Mesodermal cell (in vitro differentiated cells): ENCODE measurements at regions not wholly inside any gene's neighbourhood (a gene's known extent, or its start where the extent isn't known, plus 50 kb on each side); places are given as distances from the start of the nearest gene placed in this dataset.
"Not testable (repeated sequence)": the region's sequence is repeated elsewhere in the genome, so short reads cannot be mapped to it uniquely, and the experiment has no call there.

ENCODE experiments used
- H3K27ac ChIP-seq: 2 replicates; pipeline ENCODE4 v1.7.0; 2013; ENCODE audit warnings: mild to moderate bottlenecking, low read depth, low read length, moderate library complexity; ENCODE audit not compliant: severe bottlenecking
- H3K36me3 ChIP-seq: 2 replicates; pipeline ENCODE4 v1.7.1; 2013; ENCODE audit warnings: mild to moderate bottlenecking, low read length, moderate library complexity; ENCODE audit not compliant: control insufficient read depth, insufficient read depth
- H3K4me1 ChIP-seq: one replicate; pipeline ENCODE4 v1.7.1; 2013; ENCODE audit warnings: mild to moderate bottlenecking, low read length; ENCODE audit not compliant: insufficient read depth, control insufficient read depth, poor library complexity, severe bottlenecking
- H3K4me3 ChIP-seq: 2 replicates; pipeline ENCODE4 v1.7.0; 2013; ENCODE audit warnings: low read length, control low read depth, mild to moderate bottlenecking; ENCODE audit not compliant: insufficient read depth, poor library complexity, severe bottlenecking; ENCODE audit errors: extremely low read depth
- H3K9me3 ChIP-seq: 2 replicates; pipeline ENCODE4 v1.7.1; 2013; ENCODE audit warnings: mild to moderate bottlenecking, low read length, moderate library complexity; ENCODE audit not compliant: control insufficient read depth
- WGBS, 2 experiments: methylation state at CpG; one replicate each; pipeline ENCODE4 v1.1.5; 2013; ENCODE audit warnings: missing lambda C conversion rate in 2 of 2; ENCODE audit not compliant: insufficient coverage in 2 of 2; 5-methylcytosine and 5-hydroxymethylcytosine counted together

DNA sequence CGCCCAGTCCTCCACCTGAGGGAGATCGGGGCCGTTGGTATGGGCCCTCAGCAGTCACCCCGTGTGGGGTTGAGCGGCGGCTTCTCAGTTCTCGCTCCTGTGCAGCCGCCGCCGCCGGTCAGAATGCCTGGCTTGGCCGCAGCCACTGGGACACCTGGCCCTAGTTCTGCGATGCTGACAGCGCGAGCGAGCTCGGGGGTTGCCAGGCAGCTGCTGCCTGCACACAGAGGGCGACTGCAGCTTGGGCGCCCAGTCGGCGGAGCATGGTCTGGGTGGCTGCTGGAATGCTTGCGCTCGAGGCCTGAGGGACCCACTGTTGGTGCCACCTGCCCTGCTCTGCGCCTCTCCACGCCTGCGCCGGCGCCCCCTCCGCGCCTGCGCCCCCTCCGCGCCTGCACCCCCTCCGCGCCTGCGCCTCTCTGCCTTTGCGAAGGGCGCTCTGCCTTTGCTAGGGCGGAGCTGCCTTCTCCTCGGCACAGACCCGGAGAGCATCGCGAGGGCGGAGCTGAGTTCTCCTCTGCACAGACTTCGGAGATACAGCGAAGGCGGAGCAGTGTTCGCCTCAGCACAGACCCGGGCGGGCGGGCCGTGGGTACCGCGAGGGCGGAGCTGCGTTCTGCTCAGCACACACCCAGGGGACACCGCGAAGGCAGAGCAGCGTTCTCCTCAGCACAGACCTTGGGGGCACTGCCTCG is 1648.3 kb downstream of the SPATA31A7 start:
- 0 to 1% methylated on average over 31 to 43 of the region's 60 CpGs for WGBS, 2 experiments
- not testable (repeated sequence) for H3K27ac ChIP-seq, H3K4me1 ChIP-seq, H3K36me3 ChIP-seq, H3K9me3 ChIP-seq
- peak overlapping the region; percentile 34 for H3K4me3 ChIP-seq

DNA sequence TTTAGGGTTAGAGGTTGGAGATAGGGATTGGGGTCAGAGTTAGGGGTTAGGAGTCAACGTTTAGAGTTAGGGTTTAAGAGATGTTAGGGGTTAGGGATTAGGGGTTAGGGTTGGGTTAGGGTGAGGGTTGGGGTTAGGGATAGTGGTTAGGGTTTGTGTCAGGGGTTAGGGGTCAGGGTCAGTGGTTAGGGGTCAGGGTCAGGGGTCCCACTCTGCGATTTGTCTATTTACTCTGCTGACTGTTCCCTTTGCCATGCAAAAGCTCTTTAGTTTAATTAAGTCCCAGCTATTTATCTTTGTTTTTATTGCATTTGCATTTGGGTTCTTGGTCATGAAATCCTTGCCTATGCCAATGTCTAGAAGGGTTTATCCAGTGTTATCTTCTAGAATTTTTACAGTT is 1649.3 kb downstream of the SPATA31A7 start:
- no CpG with 5 or more reads among the region's 2 CpGs for WGBS, 2 experiments
- H3K4me1 ChIP-seq, H3K36me3 ChIP-seq, H3K9me3 ChIP-seq, H3K4me3 ChIP-seq, H3K27ac ChIP-seq: not testable (repeated sequence)

DNA sequence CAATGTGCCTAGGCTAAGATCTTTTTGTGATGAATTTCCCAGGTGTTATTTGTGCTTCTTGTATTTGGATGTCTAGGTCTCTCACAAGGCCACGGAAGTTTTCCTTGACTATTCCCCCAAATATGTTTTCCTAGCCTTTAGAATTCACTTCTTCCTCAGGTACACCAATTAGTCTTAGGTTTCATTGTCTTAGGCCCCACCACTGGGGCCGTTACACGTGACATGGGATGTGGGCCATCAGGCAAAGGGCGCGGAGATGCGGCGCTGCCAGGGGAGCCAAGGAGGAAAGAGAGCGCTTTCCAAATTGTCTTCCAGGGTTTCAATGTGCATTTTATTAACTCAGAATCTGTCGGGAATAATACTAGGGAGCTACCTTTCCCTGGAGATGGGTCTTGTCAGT is 1653.3 kb downstream of the SPATA31A7 start:
- not testable (repeated sequence) for H3K4me3 ChIP-seq, H3K9me3 ChIP-seq, H3K4me1 ChIP-seq, H3K36me3 ChIP-seq, H3K27ac ChIP-seq
- 22 to 37% methylated on average over 7 to 8 of the region's 9 CpGs for WGBS, 2 experiments

DNA sequence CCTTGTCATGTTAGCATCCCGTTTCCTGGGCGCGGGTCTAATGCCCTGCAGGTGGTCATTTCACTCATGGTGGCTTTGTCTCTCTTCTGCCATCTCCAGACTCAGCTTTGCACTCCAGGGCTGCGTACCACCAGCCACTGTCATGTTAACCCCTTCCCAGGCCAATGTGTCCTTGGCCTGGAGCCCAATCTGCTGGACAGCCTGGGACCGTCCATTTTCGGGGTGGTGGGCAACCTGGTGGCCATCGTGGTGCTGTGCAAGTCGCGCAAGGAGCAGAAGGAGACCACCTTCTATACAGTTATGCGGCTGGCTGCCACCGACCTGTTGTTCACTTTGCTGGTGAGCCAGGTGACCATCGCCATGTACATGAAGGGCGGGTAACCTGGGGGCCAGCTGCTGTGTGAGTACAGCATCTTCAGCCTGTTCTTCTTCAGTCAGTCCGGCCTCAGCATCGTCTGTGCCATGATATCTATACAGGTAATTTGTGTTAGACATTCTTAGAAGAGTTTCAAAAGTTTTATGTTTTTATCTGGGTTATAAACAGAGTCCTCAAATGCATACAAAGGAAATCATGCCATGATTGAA is 1654.0 kb downstream of the SPATA31A7 start:
- 0 to 33% methylated on average over 1 to 3 of the region's 15 CpGs for WGBS, 2 experiments
- not testable (repeated sequence) for H3K27ac ChIP-seq, H3K9me3 ChIP-seq, H3K36me3 ChIP-seq, H3K4me1 ChIP-seq, H3K4me3 ChIP-seq

DNA sequence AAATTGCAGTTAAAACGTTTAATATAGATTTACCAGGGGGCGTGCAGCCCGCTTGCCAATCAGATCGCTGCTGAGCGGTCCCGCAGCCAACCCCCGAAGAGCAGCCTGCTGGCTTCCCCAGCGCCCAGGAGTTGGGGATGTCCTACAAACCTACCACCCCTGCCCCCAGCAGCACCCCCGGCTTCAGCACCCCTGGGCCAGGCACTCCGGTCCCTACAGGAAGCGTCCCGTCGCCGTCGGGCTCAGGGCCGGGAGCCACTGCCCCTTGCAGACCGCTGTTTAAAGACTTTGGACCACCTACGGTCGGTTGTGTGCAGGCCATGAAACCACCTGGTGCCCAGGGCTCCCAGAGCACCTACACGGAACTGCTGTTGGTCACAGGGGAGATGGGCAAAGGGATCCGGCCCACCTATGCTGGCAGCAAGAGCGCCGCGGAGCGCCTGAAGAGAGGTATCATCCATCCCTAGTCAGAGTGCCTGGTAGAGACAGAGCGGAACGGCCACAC is 1654.9 kb downstream of the SPATA31A7 start:
- H3K4me1 ChIP-seq, H3K4me3 ChIP-seq, H3K36me3 ChIP-seq, H3K27ac ChIP-seq, H3K9me3 ChIP-seq: not testable (repeated sequence)
- 13 to 67% methylated on average over 9 to 10 of the region's 27 CpGs for WGBS, 2 experiments

DNA sequence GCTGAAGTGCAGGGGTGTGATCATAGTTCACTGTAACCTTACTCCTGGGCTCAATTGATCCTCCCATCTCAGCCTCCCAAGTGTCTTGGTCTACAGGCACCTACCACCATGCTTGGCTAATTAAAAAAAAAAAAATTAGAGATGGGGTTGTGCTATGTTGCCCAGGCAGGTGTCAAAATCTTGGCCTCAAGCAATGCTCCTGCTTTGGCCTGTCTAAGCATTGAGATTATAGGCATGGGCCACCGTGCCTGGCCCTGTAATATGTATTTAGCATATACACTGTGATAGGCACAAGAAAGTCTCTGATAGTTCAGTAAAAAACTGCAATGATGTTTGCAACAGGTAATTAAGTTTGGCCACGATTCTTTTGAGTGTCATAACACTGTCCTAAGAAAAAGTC is 1658.4 kb downstream of the SPATA31A7 start:
- not testable (repeated sequence) for H3K27ac ChIP-seq, H3K36me3 ChIP-seq, H3K9me3 ChIP-seq, H3K4me1 ChIP-seq, H3K4me3 ChIP-seq
- WGBS, 2 experiments, result no CpG with 5 or more reads among the region's 2 CpGs

DNA sequence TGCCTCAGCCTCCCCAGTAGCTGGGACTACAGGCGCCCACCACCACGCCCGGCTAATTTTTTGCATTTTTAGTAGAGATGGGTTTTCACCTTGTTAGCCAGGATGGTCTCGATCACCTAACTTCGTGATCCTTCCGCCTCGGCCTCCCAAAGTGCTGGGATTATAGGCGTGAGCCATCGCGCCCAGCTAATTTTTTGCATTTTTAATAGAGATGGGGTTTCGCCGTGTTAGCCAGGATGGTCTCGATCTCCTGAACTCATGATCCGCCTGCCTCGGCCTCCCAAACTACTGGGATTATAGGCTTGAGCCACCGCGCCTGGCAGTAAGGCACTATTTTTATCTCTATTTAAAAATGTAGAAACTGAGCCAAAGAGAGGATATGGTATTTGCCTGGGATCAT is 1660.2 kb downstream of the SPATA31A7 start:
- H3K9me3 ChIP-seq, H3K4me3 ChIP-seq, H3K4me1 ChIP-seq, H3K27ac ChIP-seq, H3K36me3 ChIP-seq: not testable (repeated sequence)
- WGBS, 2 experiments, result 78 to 88% methylated on average over 9 to 12 of the region's 17 CpGs

DNA sequence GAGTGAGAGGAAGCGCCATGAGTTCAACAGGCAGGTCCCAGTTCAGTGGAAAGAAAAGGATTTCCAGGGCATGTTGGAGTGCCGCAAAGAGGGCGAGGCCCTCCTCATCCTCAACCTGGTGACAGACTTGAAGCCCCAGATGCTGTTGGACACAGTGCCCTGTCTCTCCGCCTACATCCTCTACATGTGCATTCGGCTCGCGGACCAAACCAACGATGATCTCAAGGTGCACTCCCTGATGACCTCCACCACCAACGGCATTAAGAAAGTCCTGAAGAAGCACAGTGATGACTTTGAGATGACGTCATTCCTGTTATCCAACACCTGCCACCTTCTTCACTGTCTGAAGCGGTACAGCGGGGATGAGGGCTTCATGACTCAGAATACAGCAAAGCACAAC is 1667.4 kb downstream of the SPATA31A7 start:
- WGBS, 2 experiments, result 92 to 100% methylated on average over 1 to 5 of the region's 12 CpGs
- H3K36me3 ChIP-seq, H3K9me3 ChIP-seq, H3K4me3 ChIP-seq, H3K27ac ChIP-seq, H3K4me1 ChIP-seq: not testable (repeated sequence)

DNA sequence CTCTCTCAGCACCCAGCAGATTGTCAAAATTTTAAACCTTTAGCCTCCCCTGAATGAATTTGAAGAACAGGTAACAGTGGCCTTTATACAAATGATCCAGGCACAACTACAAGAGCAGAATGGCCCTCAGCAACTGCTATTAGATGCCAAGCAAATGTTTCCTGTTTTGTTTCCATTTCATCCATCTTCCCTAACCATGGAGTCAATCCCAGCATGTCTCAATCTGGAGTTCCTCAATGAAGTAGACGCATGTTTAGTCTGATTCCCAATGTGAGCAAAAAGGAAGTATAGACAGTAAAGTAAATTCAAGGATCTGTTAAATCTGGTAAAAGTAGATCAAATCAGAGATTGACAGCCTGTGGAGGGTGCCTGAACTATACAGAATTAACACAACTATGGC is 1668.4 kb downstream of the SPATA31A7 start:
- not testable (repeated sequence) for H3K4me1 ChIP-seq, H3K36me3 ChIP-seq, H3K27ac ChIP-seq, H3K9me3 ChIP-seq, H3K4me3 ChIP-seq
- no CpG with 5 or more reads among the region's 1 CpG for WGBS, 2 experiments

DNA sequence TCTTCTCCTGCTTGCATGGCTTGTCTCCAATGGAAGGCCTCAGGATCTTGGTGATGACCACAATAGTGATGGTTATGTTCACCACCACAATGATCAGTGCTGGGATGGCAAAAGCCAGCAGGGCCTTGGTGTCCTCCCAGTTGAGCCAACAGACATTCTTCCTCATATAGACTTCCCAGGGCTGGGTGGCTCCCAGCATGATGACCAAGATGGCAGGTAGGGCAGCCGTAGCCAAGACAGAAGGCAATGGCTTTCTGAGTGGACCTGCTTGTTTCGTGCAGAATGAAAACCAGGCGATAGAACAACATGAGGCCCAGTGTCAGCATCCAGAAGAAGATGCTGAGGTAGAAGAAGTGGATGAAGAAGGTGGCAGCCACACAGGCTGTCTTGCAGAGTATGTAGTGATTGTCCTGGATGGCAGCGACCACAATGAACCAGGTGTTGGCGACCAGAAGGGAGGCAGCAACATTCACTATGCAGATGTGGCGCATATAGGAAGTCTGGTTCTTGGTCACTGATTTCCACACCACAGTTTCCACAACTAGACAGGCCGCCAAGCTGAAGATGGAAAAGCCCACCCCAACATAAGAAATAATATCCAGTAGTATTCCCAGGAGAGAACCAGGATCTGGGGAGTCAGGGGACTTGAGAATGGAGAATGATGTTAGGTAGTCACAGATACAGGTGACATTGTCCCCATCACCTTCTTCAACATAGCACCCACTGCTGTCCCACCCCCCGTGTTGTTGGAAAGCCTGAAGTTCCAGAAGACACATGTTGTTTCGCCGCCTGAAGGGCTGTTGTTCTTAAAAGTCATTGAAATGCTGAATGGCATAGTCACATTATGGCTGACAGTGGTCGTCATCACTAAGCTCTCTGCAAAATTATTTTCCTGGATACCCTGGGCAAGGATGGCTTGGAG is 1671.4 kb downstream of the SPATA31A7 start:
- not testable (repeated sequence) for H3K4me3 ChIP-seq, H3K4me1 ChIP-seq, H3K36me3 ChIP-seq, H3K27ac ChIP-seq, H3K9me3 ChIP-seq
- 71 to 76% methylated on average over 9 of the region's 11 CpGs for WGBS, 2 experiments

DNA sequence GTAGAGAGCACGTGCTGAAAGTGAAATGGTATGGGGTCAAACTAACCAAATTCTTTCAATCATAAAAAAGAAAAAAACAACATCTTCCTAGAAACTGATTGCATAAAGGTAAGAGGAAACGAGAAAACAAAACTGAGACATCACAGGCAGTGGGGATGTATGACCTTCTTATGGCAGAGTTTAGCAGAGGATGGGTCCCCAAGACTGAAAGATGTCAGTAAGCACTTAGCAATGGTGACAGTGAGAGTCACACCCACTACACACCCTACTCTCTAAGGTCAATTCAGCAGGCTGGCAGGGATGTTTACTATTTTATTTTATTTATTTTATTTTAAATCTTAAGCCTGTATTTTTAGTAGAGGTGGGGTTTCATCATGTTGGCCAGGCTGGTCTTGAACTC is 1672.3 kb downstream of the SPATA31A7 start:
- H3K4me3 ChIP-seq, H3K9me3 ChIP-seq, H3K4me1 ChIP-seq, H3K36me3 ChIP-seq, H3K27ac ChIP-seq: not testable (repeated sequence)
- no CpG with 5 or more reads among the region's 2 CpGs for WGBS, 2 experiments
